SK-N-MC (cell line): ENCODE measurements at regions not wholly inside any gene's neighbourhood (a gene's known extent, or its start where the extent isn't known, plus 50 kb on each side); places are given as distances from the start of the nearest gene placed in this dataset.

Experiments
- DNase-seq: peaks from one replicate; pipeline ENCODE4 v3.0.0-alpha.2; 2011; ENCODE audit warnings: low read depth, low spot score
- H3K27ac ChIP-seq: fragments of 200-600 bp; sonication (generic); 2 replicates; pipeline ENCODE4 v1.5.1; 2016; ENCODE audit warnings: mixed run types
- H3K36me3 ChIP-seq: fragments of 200-600 bp; sonication (generic); 2 replicates; pipeline ENCODE4 v1.6.1; 2017; ENCODE audit warnings: antibody characterized with exemption, low read length, mixed read lengths; ENCODE audit not compliant: insufficient read depth
- H3K4me3 ChIP-seq: fragments of 200-600 bp; sonication (generic); 2 replicates; pipeline ENCODE4 v1.5.1; 2016
- H3K9ac ChIP-seq: fragments of 200-600 bp; sonication (generic); 2 replicates; pipeline ENCODE4 v1.8.0; 2017; ENCODE audit warnings: mixed run types, mixed read lengths; ENCODE audit not compliant: insufficient read length
- H3K9me3 ChIP-seq: fragments of 200-600 bp; sonication (generic); 2 replicates; pipeline ENCODE4 v1.6.1; 2017; ENCODE audit warnings: low read depth, mild to moderate bottlenecking, antibody characterized with exemption, low read length, moderate library complexity, mixed read lengths
- EZH2 ChIP-seq: fragments of 200-600 bp; sonication (generic); IDR thresholded peaks from one replicate; pipeline ENCODE4 v1.6.1; 2017; ENCODE audit warnings: antibody characterized with exemption
- FOXP2 ChIP-seq: optimal IDR thresholded peaks from 2 replicates; pipeline ENCODE3; 2011; ENCODE audit warnings: mild to moderate bottlenecking, moderate library complexity; ENCODE audit not compliant: insufficient read depth; ENCODE audit errors: extremely low read length, control extremely low read depth
- POLR2AphosphoS5 ChIP-seq: IDR thresholded peaks from 2 replicates; pipeline ENCODE4 v1.6.1; 2012; ENCODE audit warnings: mild to moderate bottlenecking, low read depth, low read length, borderline replicate concordance

DNA sequence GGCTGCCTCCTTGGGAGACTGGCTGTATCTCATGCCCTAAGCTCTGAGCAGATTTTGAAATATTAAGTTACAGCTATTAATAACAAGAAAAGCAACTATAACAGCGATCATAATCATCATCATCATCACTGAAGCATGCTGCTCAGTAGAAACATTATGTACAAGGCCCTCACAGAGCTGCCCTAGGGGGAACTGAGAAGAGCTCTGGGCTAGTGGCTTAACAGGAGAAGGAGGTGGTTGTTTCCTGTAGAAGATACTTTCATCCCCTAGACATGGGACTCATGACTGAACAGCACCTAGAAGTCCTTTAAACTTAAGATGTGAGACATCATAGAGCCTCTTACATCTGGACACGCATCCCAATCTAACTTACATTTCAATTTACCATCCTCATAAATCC, 332.8 kb upstream of the PLET1 start:
- H3K4me3 ChIP-seq = no peak overlapping the region
- no peaks in the 10 kb centered on the region for H3K36me3 ChIP-seq
- no peak for DNase-seq
- no peaks in the 10 kb centered on the region for H3K9me3 ChIP-seq
- TF ChIP-seq POLR2AphosphoS5 (no peak), EZH2 (no peak), FOXP2 (no peak)
- no peak overlapping the region for H3K27ac ChIP-seq
- H3K9ac ChIP-seq = no peak overlapping the region

DNA sequence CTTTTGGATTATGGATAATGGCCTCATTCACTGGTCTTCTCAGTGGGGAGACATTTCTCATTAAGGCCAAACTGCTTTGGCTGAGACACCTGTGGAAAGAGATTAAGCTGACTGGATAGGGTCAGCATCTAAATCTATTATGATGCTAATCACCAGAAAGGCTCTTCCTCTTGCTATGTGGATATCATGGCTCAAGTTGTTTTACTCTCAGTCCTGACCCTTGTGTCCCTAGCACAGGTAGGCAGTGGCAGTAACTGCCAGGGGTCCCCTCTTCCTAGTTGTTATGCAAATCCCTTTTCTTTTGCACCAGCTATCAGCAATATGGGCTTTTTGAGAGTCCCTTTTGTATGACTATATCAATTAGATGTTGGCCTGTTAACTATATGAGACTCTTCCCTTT, 335.7 kb upstream of the PLET1 start:
- Histone ChIP-seq H3K9me3 (no peaks in the 10 kb centered on the region), H3K36me3 (no peaks in the 10 kb centered on the region), H3K9ac (no peak overlapping the region), H3K27ac (no peak overlapping the region), H3K4me3 (no peak overlapping the region)
- TF ChIP-seq EZH2 = no peak
- no peak for TF ChIP-seq FOXP2
- TF ChIP-seq POLR2AphosphoS5 = no peak
- no peak for DNase-seq

DNA sequence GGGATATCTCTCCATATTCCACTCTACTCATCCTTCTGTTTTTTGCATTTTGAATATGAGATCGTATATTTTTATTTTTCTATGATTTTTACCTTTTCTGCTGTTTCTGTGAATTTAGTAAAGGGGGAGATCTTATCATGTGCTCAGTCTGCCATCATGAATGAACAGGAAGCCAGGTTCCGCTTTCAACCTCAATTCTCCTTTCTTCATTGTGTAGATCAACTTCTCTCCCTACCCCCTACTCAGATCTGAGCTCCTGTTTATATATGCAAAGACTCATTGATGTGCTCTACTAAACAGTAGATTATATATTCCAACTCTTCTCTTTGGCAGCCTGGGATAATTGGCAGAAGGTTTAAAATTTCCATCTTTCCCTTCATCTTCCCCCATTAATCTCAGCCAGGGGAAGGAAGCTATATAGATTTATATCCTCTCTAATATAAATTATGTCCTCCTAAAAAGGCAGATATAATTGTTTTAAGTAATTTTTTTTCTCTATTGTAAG, 336.7 kb upstream of the PLET1 start:
- Histone ChIP-seq H3K27ac (no peak overlapping the region), H3K36me3 (no peaks in the 10 kb centered on the region), H3K9ac (no peak overlapping the region), H3K9me3 (no peaks in the 10 kb centered on the region), H3K4me3 (no peak overlapping the region)
- no peak for TF ChIP-seq FOXP2
- TF ChIP-seq EZH2 = no peak
- no peak for TF ChIP-seq POLR2AphosphoS5
- DNase-seq = no peak

DNA sequence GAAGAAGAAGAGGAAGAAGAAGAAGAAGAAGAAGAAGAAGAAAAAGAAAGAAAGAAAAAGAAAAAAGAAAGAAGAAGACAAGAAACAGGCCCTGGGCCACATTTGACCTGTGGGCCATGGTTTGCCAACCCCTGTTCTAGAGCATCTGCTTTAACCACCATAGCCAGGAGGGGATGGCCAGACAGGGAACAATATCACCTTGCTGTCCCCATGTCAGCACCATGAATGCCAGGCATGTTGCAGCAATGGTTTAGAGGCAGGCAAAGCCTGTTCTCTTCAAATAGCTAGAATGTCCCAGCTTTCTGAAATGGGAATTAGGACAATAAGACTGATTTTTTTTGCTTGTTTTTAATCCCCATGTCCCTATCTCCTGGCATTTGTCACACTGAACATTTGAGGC, 338.6 kb upstream of the PLET1 start:
- TF ChIP-seq FOXP2 = no peak
- no peaks in the 10 kb centered on the region for H3K36me3 ChIP-seq
- H3K9ac ChIP-seq = no peak overlapping the region
- H3K27ac ChIP-seq = no peak overlapping the region
- no peak for DNase-seq
- H3K4me3 ChIP-seq = no peak overlapping the region
- no peaks in the 10 kb centered on the region for H3K9me3 ChIP-seq

DNA sequence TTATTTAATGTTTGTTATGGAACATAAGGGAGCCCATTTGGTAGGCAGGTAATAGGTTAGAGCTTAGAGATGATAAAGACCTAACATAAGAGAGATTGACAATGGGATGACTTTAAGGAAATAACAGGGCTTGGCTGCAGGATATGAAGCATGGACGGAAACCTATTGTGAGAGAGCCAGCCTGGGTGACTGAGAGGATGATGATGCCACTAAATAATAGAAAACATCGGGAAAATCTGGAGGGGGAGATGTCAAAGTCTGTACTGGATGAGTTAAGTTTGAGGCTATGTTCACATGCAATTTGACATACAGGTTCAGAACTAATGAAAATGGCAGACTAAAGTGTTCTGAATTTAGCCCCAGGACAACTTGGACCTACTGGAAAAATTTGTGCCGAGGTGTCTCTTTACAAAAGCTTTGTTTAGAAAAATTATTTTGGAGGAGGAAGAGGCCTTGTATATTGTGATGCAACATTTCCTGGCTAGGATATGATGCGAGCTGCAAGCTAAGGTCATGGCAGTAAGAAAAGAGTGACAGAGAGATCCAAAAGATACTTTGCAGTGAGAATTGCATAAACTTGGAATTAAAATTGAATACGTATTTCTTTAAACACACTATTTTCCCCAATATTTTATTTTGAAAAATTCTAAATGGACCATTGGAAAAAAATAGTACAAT, 339.3 kb upstream of the PLET1 start:
- TF ChIP-seq FOXP2 = no peak
- no peak for TF ChIP-seq EZH2
- no peak for TF ChIP-seq POLR2AphosphoS5
- Histone ChIP-seq H3K9me3 (no peaks in the 10 kb centered on the region), H3K4me3 (no peak overlapping the region), H3K27ac (no peak overlapping the region), H3K9ac (no peak overlapping the region), H3K36me3 (no peaks in the 10 kb centered on the region)
- no peak for DNase-seq

DNA sequence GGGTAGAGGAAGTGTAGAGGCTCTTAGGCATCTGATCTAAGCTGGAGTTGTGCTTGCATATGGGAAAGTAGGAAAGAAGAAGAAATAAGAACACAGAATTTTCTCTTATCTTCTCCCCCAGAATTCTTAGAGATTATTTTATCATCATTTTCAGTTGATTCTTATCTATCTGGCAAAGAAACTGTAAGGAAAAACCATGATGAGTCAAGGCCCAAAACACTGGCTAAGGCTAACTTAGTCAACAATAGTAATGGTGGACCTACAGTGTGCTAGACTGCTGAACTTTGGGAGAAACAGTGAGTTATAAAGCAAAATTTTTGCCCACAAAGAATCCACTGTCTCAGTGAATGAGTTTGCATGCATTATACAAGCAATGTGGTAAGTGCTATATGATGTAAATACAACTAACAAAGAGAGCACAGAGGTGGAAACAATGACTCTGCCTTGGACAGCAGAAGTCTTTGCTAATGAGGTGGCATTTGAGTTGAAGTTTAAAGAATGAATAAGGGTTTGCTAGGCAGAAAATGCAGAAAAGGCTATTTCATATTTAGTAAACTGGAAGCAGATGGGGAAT, 344.5 kb upstream of the PLET1 start:
- Histone ChIP-seq H3K9me3 (no peaks in the 10 kb centered on the region), H3K27ac (no peak overlapping the region), H3K4me3 (no peak overlapping the region), H3K9ac (no peak overlapping the region), H3K36me3 (no peaks in the 10 kb centered on the region)
- TF ChIP-seq POLR2AphosphoS5 = no peak
- no peak for TF ChIP-seq EZH2
- no peak for TF ChIP-seq FOXP2
- no peak for DNase-seq

DNA sequence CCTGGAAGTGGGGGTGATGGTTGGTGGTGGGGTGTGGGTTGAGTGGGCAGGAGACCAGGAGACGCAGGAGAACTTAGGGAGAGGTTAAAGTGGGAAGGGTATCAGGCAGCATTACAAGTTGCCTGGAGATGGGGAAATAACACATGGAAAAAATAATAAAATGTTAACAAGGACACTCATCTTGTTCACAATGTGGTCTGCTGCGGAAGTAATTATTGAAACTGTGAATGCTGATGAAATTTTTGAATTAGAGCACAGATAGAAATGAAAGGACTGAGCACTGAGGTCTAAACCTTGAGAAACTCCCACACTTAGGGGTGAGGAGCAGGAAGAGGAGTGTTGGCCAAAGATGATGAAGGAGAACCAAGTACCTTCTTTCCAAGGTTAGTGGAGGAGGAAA, 346.0 kb upstream of the PLET1 start:
- Histone ChIP-seq H3K4me3 (no peak overlapping the region), H3K27ac (no peak overlapping the region), H3K9ac (no peak overlapping the region), H3K36me3 (no peaks in the 10 kb centered on the region), H3K9me3 (no peaks in the 10 kb centered on the region)
- no peak for DNase-seq
- TF ChIP-seq POLR2AphosphoS5 = no peak
- TF ChIP-seq FOXP2 = no peak
- no peak for TF ChIP-seq EZH2

DNA sequence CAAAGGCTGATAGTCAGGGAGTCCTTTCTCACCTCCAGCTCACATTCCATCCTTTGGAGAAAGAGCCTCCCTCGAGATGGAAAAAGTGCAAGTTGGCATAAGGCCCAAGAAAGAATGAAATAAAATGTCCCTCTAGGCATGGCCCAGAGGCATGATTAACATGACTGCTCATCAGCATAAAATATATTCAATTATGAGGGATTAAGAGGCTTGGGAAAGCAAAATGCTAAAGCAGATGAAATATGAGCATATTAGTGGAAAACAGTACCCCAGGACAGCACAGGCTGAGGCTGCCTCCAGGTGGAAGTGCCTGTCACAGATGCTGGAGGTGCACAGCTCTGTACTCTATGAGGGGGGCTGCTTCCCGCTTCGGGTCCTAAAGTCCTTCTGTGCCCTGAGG, 347.8 kb upstream of the PLET1 start:
- H3K9me3 ChIP-seq = no peaks in the 10 kb centered on the region
- no peaks in the 10 kb centered on the region for H3K36me3 ChIP-seq
- TF ChIP-seq POLR2AphosphoS5 = no peak
- no peak for TF ChIP-seq FOXP2
- no peak for TF ChIP-seq EZH2
- H3K27ac ChIP-seq = no peak overlapping the region
- no peak overlapping the region for H3K4me3 ChIP-seq
- no peak overlapping the region for H3K9ac ChIP-seq
- DNase-seq = no peak

DNA sequence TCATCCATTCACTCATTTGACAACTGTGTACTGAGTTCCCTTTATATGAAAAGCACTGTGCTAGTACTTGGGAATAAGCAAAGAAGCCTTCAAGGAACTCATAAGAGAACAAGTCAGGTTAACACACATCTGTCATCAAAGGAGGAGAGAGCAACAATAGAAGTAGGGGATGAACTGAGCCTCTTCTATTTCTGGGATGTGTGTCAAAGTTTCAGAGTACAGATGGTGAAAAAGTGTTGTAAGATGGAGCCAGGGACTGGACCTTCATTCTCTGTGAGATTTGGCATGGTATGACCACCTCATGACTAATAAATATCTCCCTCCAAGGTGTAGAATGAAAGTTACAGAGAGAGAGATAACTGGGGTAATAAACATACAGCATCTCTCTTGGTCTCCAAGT, 349.8 kb upstream of the PLET1 start:
- no peak overlapping the region for H3K9ac ChIP-seq
- no peaks in the 10 kb centered on the region for H3K36me3 ChIP-seq
- TF ChIP-seq EZH2 (no peak), POLR2AphosphoS5 (no peak), FOXP2 (no peak)
- H3K4me3 ChIP-seq = no peak overlapping the region
- no peak overlapping the region for H3K27ac ChIP-seq
- no peak for DNase-seq
- no peaks in the 10 kb centered on the region for H3K9me3 ChIP-seq
